Astrocyte (in vitro differentiated cells and primary cell): ENCODE measurements at regions not wholly inside any gene's neighbourhood (a gene's known extent, or its start where the extent isn't known, plus 50 kb on each side); places are given as distances from the start of the nearest gene placed in this dataset.

ENCODE experiments used
- DNase-seq: peaks from one replicate; pipeline ENCODE4 v3.0.0-alpha.2; 2010; ENCODE audit warnings: low read depth
- FAIRE-seq: peaks from 2 replicates; lab custom pipeline; 2011; peaks lifted over from hg19 to GRCh38; lab: Jason Lieb, UNC
- H2AFZ ChIP-seq: 2 replicates; pipeline ENCODE4 v1.6.0; 2012; ENCODE audit warnings: low read depth, low read length, inconsistent platforms
- H3K27ac ChIP-seq: 2 replicates; pipeline ENCODE4 v1.5.1; 2011; ENCODE audit warnings: low read depth, low read length, inconsistent platforms
- H3K27me3 ChIP-seq: 2 replicates; pipeline ENCODE4 v1.6.0; 2011; ENCODE audit warnings: low read length, inconsistent platforms; ENCODE audit not compliant: insufficient read depth
- H3K36me3 ChIP-seq: 2 replicates; pipeline ENCODE4 v1.5.1; 2011; ENCODE audit warnings: low read length, inconsistent platforms; ENCODE audit not compliant: insufficient read depth
- H3K4me1 ChIP-seq: 2 replicates; pipeline ENCODE4 v1.5.1; 2011; ENCODE audit warnings: low read length, inconsistent platforms; ENCODE audit not compliant: insufficient read depth
- H3K4me2 ChIP-seq: 2 replicates; pipeline ENCODE4 v1.6.0; 2012; ENCODE audit warnings: low read length, inconsistent platforms
- H3K4me3 ChIP-seq: 2 replicates; pipeline ENCODE4 v1.5.1; 2011; ENCODE audit warnings: low read depth, mild to moderate bottlenecking, low read length, inconsistent platforms; ENCODE audit not compliant: insufficient read depth
- H3K79me2 ChIP-seq: 2 replicates; pipeline ENCODE4 v1.6.0; 2012; ENCODE audit warnings: mild to moderate bottlenecking, low read length, inconsistent platforms; ENCODE audit not compliant: insufficient read depth
- H3K9ac ChIP-seq: 2 replicates; pipeline ENCODE4 v1.6.0; 2012; ENCODE audit warnings: mild to moderate bottlenecking, low read length, inconsistent platforms
- H3K9me3 ChIP-seq: 2 replicates; pipeline ENCODE4 v1.5.1; 2012; ENCODE audit warnings: low read depth, mild to moderate bottlenecking, low read length, inconsistent platforms; ENCODE audit not compliant: insufficient read depth
- H4K20me1 ChIP-seq: 2 replicates; pipeline ENCODE4 v1.6.0; 2012; ENCODE audit warnings: low read length, inconsistent platforms; ENCODE audit not compliant: insufficient read depth
- H3K27ac Mint-ChIP-seq: one replicate; pipeline ENCODE4 v1.8.0; 2021; ENCODE audit warnings: mild to moderate bottlenecking, mixed read lengths; ENCODE audit not compliant: unreplicated experiment
- H3K27me3 Mint-ChIP-seq: one replicate; pipeline ENCODE4 v1.8.0; 2021; ENCODE audit warnings: low read depth, mixed read lengths; ENCODE audit not compliant: unreplicated experiment
- H3K36me3 Mint-ChIP-seq: one replicate; pipeline ENCODE4 v1.8.0; 2021; ENCODE audit warnings: low read depth, mixed read lengths; ENCODE audit not compliant: unreplicated experiment
- H3K4me1 Mint-ChIP-seq: one replicate; pipeline ENCODE4 v1.8.0; 2021; ENCODE audit warnings: low read depth, mixed read lengths; ENCODE audit not compliant: unreplicated experiment
- H3K4me3 Mint-ChIP-seq: one replicate; pipeline ENCODE4 v1.8.0; 2021; ENCODE audit warnings: mild to moderate bottlenecking, moderate library complexity, mixed read lengths; ENCODE audit not compliant: unreplicated experiment
- H3K9me3 Mint-ChIP-seq: one replicate; pipeline ENCODE4 v1.8.0; 2021; ENCODE audit warnings: mild to moderate bottlenecking, mixed read lengths; ENCODE audit not compliant: unreplicated experiment
- EZH2 ChIP-seq: IDR thresholded peaks from 2 replicates; pipeline ENCODE4 v1.6.1; 2012; ENCODE audit warnings: mild to moderate bottlenecking, low read length, inconsistent platforms; ENCODE audit not compliant: insufficient read depth
- TF ChIP-seq, protein P1 (sequence below): IDR thresholded peaks from 2 replicates; pipeline ENCODE4 v1.5.1; 2011; ENCODE audit warnings: low read depth, mild to moderate bottlenecking, inconsistent platforms, low read length, moderate library complexity; ENCODE audit not compliant: insufficient read depth

DNA sequence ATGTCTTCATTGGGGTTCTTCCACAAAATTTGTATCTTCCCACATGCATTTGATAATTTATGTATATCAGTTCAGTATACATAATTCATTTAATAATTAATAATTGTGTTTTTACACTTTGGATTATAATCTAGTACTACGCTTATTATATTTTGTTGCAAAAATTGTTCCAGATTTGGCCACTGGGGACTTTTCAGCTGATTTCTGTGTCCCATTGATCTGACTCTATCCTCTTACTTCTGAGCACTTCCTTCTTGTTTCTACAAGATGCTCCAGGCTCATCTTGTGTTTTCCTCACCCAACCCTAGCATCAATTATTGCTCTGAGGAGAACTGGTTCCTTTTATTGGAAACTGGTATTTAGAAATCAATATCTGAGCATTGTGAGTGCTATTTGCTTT is 215.3 kb upstream of the CDH19 start:
- no peaks in the 10 kb centered on the region for H3K27me3 Mint-ChIP-seq
- DNase-seq (no peak), FAIRE-seq (no peak)
- no peak for TF ChIP-seq EZH2
- TF ChIP-seq, protein P1, sequence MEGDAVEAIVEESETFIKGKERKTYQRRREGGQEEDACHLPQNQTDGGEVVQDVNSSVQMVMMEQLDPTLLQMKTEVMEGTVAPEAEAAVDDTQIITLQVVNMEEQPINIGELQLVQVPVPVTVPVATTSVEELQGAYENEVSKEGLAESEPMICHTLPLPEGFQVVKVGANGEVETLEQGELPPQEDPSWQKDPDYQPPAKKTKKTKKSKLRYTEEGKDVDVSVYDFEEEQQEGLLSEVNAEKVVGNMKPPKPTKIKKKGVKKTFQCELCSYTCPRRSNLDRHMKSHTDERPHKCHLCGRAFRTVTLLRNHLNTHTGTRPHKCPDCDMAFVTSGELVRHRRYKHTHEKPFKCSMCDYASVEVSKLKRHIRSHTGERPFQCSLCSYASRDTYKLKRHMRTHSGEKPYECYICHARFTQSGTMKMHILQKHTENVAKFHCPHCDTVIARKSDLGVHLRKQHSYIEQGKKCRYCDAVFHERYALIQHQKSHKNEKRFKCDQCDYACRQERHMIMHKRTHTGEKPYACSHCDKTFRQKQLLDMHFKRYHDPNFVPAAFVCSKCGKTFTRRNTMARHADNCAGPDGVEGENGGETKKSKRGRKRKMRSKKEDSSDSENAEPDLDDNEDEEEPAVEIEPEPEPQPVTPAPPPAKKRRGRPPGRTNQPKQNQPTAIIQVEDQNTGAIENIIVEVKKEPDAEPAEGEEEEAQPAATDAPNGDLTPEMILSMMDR, result peak; percentile 4
- H3K4me1 Mint-ChIP-seq, result no peaks in the 10 kb centered on the region
- Histone ChIP-seq H2AFZ (no peak overlapping the region), H3K4me2 (no peak overlapping the region), H3K27ac (no peak overlapping the region), H3K9me3 (no peaks in the 10 kb centered on the region), H3K79me2 (no peaks in the 10 kb centered on the region), H3K4me1 (no peaks in the 10 kb centered on the region), H3K36me3 (no peaks in the 10 kb centered on the region), H3K9ac (no peak overlapping the region), H3K27me3 (no peaks in the 10 kb centered on the region), H3K4me3 (no peak overlapping the region), H4K20me1 (no peaks in the 10 kb centered on the region)
- no peaks in the 10 kb centered on the region for H3K36me3 Mint-ChIP-seq
- no peak overlapping the region for H3K4me3 Mint-ChIP-seq
- H3K27ac Mint-ChIP-seq, result no peak overlapping the region
- no peaks in the 10 kb centered on the region for H3K9me3 Mint-ChIP-seq

DNA sequence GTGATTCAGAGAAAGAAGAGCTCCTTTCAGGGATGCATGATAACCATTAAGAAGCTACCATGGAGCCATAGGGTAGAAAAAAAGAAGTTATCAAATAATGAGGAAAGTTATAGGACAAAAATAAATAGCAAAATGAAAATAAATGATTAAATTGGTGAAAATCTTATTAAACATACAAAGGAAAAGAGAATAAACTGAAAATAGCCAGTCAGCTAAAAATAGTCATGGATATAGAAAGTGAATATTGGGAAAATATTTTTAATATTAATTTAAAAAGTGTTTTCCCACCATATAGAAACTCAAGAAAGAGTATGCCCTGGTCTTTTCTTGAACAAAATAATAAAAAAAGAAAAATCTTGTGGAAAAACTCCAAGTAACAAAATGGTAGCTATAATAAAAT is 209.2 kb upstream of the CDH19 start:
- no peak for FAIRE-seq
- H3K36me3 Mint-ChIP-seq, result no peaks in the 10 kb centered on the region
- no peaks in the 10 kb centered on the region for H3K36me3 ChIP-seq
- no peak for TF ChIP-seq EZH2
- TF ChIP-seq, protein P1, result no peak
- no peaks in the 10 kb centered on the region for H3K9me3 Mint-ChIP-seq
- H3K27ac Mint-ChIP-seq, result no peak overlapping the region
- H3K4me3 Mint-ChIP-seq, result no peak overlapping the region
- no peaks in the 10 kb centered on the region for H3K27me3 ChIP-seq
- H3K4me2 ChIP-seq, result no peak overlapping the region
- no peak overlapping the region for H3K27ac ChIP-seq
- no peaks in the 10 kb centered on the region for H3K79me2 ChIP-seq
- H3K9me3 ChIP-seq, result no peaks in the 10 kb centered on the region
- no peak overlapping the region for H3K4me3 ChIP-seq
- H4K20me1 ChIP-seq, result no peaks in the 10 kb centered on the region
- H2AFZ ChIP-seq, result no peak overlapping the region
- H3K4me1 Mint-ChIP-seq, result no peaks in the 10 kb centered on the region
- no peak overlapping the region for H3K9ac ChIP-seq
- H3K27me3 Mint-ChIP-seq, result no peaks in the 10 kb centered on the region
- no peaks in the 10 kb centered on the region for H3K4me1 ChIP-seq
- no peak for DNase-seq

DNA sequence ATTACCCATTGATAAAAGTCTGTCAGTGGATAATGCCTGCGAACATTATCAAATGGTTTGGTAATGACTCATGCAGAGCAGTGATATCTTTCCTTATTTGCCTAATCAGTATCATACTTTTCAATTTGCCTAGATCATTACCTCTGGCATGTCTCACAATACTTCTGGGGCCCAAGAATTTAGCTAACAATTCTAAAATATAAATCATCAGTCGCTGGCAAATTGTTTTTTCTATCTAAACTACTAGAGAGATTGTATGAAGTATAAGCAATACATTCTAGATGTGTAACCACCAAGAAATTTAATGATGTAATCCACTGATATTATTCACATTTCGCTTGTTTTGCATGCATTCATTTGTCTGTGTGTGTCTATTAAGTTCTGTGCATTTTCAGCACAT is 191.2 kb upstream of the CDH19 start:
- Mint-ChIP-seq H3K4me3 (no peak overlapping the region), H3K4me1 (peaks cover 11% of the 10 kb centered on the region), H3K27ac (no peak overlapping the region), H3K36me3 (no peaks in the 10 kb centered on the region), H3K9me3 (no peaks in the 10 kb centered on the region), H3K27me3 (no peaks in the 10 kb centered on the region)
- Histone ChIP-seq H3K4me1 (no peaks in the 10 kb centered on the region), H3K4me3 (no peak overlapping the region), H3K36me3 (no peaks in the 10 kb centered on the region), H2AFZ (no peak overlapping the region), H3K79me2 (no peaks in the 10 kb centered on the region), H3K9ac (no peak overlapping the region), H3K4me2 (peak overlapping the region; percentile 20), H4K20me1 (no peaks in the 10 kb centered on the region), H3K27me3 (no peaks in the 10 kb centered on the region), H3K9me3 (no peaks in the 10 kb centered on the region), H3K27ac (no peak overlapping the region)
- FAIRE-seq (peak; percentile 50), DNase-seq (peak; percentile 87)
- TF ChIP-seq, protein P1, result no peak
- no peak for TF ChIP-seq EZH2
